ENCODE measurements at regions not wholly inside any gene's neighbourhood (a gene's known extent, or its start where the extent isn't known, plus 50 kb on each side); places are given as distances from the start of the nearest gene placed in this dataset.

DNA sequence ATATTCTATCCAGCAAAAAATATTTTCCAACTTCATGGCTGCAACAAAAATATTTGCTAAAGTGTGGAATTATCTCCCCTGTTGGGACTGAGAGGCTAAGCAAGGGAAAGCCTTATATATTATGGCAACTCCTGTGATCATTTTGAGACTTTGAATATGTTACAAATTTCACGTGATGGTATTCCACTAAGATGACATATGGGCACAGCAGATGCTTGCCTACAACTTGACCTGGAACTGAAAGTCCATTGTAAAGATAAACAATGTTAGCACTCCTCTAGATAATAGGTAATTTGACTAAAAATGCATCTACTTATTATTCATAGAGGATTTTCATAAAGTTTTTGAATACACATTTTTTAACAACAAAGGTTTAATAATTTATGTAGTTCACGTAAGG lies 1141.5 kb upstream of the CDH6 start:
- no peak overlapping the region for H3K4me3 ChIP-seq (ENCODE audit: low read depth, low read length)
- TF ChIP-seq, protein P1, sequence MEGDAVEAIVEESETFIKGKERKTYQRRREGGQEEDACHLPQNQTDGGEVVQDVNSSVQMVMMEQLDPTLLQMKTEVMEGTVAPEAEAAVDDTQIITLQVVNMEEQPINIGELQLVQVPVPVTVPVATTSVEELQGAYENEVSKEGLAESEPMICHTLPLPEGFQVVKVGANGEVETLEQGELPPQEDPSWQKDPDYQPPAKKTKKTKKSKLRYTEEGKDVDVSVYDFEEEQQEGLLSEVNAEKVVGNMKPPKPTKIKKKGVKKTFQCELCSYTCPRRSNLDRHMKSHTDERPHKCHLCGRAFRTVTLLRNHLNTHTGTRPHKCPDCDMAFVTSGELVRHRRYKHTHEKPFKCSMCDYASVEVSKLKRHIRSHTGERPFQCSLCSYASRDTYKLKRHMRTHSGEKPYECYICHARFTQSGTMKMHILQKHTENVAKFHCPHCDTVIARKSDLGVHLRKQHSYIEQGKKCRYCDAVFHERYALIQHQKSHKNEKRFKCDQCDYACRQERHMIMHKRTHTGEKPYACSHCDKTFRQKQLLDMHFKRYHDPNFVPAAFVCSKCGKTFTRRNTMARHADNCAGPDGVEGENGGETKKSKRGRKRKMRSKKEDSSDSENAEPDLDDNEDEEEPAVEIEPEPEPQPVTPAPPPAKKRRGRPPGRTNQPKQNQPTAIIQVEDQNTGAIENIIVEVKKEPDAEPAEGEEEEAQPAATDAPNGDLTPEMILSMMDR (IDR thresholded peaks at IDR 0.05; ENCODE audit: low read depth, low read length) = no peak

DNA sequence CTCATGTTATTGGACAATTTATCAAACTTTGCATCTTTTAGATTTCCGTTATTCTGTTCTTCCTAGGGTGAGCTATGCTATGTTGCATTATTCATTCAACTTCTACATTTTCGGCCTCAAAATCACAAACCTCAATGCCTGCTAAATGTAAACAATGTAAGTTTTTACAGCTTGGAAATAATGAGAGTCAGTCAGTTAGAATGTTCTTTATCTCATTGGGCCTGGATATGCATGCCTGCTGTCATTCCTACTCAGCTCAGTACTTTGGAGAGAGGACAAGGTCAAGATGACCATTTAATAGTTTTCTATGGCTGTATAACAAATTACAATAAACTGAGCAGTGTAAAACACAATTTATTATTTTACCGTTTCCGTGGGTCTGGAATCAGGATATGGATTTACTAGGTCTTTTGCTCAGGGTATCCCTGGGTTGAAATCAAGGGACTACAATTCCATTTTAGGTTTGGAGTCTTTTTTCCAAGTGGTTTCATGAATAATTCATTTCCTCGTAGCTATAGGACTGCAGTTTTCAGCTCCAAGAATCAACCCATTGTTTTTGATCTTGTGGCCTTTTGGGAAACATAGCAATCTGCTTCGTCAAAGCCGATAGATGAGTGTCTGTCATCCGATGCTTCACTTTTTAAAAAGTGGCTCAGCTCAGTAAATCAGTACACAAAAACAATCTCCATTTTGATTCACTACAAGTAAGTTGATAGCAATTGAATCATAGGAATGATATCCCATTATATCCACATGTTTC lies 1143.2 kb upstream of the CDH6 start:
- H3K4me3 ChIP-seq (ENCODE audit: low read depth, low read length) = no peak overlapping the region
- TF ChIP-seq, protein P1 (IDR thresholded peaks at IDR 0.05; ENCODE audit: low read depth, low read length) = no peak

DNA sequence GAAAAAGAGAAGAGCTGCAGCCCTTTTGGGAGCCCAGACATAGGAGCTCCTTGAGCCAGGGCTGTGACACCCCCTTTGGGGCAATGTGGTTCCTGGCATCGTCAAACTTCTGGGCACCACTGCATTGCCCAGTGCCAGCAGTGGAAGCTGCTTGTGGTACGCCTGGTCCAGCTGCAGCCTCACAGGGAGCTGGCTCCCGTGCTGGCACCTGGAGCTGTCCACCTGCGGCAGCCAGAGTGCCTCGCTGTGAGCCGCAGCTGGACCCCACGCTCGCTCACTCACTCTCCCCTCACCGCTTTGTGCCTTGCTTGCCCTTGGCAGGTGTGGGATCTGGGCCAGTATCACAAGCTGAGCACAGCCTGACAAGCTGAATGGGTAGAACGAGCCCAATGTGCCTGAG lies 1150.8 kb upstream of the CDH6 start:
- TF ChIP-seq, protein P1 (IDR thresholded peaks at IDR 0.05; ENCODE audit: low read depth, low read length) = no peak
- H3K4me3 ChIP-seq (ENCODE audit: low read depth, low read length) = no peak overlapping the region

DNA sequence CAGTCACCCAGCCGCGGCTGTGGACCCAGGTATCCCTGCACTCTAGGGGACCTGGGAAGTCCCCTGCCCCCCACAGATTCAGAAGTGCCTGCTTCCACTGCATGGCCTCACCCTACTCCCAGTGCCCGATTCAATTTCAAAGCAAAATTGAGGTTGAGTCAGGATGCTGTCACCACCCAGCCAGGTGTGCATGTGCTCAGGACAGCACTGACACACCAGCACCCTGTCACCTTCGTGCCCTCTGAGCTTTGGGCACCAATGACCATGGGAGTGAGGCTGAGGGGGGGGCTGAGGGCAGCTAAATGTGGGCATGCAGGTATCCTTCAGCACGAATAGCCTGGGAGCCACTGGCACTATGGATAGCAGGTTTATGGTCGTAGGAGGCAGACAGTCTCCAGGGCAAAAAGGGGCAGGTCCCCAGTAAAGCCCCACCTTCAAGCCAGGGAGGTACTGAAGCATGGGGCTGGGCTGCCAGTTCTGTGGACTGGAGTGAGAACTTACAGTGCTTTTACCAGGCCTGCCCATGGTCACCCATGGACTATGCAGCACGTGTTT lies 1151.6 kb upstream of the CDH6 start:
- no peak overlapping the region for H3K4me3 ChIP-seq (ENCODE audit: low read depth, low read length)

DNA sequence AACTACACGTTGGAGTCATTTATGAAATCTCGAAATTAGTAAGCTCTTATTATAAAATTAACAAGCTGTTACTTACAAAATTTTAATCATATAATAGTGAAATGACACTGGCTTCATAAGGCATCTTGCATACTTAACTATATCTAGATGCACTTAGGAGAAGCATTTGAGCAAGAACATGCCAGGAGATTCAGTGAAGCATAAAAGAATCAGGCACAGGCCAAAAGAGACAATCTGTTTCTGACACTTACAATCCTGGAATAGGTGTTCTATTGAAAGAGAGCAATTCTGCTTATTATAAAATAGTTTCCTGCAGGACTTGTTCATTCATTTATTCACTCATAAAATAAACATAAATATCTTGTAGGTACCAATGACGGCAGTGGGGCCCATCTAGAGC lies 1152.2 kb upstream of the CDH6 start:
- TF ChIP-seq, protein P1 (IDR thresholded peaks at IDR 0.05; ENCODE audit: low read depth, low read length) = no peak
- H3K4me3 ChIP-seq (ENCODE audit: low read depth, low read length) = no peak overlapping the region

More for the DNA sequence above, 1151.6 kb upstream of the CDH6 start:
- TF ChIP-seq, protein P1 (IDR thresholded peaks at IDR 0.05; ENCODE audit: low read depth, low read length) = no peak

DNA sequence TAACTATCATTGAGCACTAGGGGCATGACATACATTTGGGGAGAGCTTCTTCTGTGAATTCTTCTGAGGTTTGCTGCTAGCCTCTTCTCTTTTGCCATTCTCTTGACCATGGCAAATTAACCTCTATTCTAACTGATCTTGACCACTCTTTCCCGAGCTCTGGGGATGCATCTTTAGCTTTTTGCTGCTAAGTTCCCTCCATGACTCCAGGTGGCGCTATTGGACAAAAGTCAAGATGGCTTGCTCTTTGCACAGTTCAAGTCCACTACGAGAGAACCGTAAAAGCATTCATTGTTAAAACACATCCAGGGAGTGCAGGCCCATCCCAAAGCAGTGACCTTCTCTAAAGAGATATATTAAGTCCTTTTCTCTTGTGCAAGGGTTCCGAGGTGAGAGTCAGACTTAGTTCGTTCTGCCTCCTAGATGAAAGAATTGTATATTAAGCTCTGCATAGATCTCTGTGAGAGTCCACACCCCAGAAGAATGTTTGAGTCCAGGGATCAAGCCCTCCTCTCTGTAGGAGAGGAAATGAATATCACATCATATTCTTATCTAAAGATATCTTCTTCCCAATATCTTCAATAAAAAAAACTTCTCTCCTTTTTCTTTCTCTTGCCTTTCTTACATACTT lies 1152.9 kb upstream of the CDH6 start:
- TF ChIP-seq, protein P1 (IDR thresholded peaks at IDR 0.05; ENCODE audit: low read depth, low read length) = peak; percentile 31; the same call in 1 of the 2 replicates
- H3K4me3 ChIP-seq (ENCODE audit: low read depth, low read length) = no peak overlapping the region

DNA sequence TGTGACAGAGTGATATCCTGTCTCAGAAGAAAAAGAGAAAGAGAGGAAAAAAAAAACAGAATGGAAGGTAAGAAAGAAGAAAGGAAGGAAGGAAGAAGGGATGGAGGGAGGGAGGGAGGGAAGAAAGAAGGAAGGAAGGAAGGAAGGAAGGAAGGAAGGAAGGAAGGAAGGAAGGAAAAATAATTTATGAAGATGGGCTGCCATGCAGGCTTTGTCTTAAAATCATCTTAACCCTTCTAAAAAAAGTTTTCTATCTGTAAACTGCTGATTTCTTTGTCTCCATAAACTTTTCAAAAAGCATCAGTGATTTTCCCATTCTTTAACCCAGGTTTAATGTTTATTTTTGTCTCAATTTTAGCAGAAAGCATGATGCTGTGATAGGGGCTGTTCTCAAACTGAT lies 1154.1 kb upstream of the CDH6 start:
- no peak overlapping the region for H3K4me3 ChIP-seq (ENCODE audit: low read depth, low read length)
- TF ChIP-seq, protein P1 (IDR thresholded peaks at IDR 0.05; ENCODE audit: low read depth, low read length) = no peak

Measured in WI38 (cell line).